Medulla oblongata (tissue), 1 donor: ENCODE measurements at regions not wholly inside any gene's neighbourhood (a gene's known extent, or its start where the extent isn't known, plus 50 kb on each side); places are given as distances from the start of the nearest gene placed in this dataset.
"Not testable (repeated sequence)": the region's sequence is repeated elsewhere in the genome, so short reads cannot be mapped to it uniquely, and the experiment has no call there.

Source experiments
- DNase-seq: peaks from one replicate; pipeline ENCODE4 v3.0.0-alpha.2; 2015; ENCODE audit errors: extremely low spot score

DNA sequence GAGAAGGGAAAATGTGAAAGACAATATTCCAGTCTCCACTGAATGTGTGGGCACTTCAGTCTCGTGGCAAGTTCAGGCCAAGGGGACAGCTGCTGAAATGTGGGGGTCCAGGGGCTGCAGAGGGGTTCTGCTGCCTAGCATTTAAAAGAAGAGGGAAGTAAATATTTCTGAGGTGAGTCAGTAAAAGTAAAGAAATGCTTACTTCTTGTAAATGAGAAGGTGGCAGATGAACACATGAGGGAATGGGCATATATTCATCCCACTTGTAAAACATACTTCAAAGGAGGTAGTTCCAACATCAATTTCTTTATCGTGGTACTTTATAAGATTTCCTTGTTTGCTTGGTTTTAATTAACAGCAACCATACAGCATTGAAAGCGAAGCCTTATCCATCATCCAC, 63.1 kb upstream of the HIVEP3 start:
- DNase-seq: no peak

DNA sequence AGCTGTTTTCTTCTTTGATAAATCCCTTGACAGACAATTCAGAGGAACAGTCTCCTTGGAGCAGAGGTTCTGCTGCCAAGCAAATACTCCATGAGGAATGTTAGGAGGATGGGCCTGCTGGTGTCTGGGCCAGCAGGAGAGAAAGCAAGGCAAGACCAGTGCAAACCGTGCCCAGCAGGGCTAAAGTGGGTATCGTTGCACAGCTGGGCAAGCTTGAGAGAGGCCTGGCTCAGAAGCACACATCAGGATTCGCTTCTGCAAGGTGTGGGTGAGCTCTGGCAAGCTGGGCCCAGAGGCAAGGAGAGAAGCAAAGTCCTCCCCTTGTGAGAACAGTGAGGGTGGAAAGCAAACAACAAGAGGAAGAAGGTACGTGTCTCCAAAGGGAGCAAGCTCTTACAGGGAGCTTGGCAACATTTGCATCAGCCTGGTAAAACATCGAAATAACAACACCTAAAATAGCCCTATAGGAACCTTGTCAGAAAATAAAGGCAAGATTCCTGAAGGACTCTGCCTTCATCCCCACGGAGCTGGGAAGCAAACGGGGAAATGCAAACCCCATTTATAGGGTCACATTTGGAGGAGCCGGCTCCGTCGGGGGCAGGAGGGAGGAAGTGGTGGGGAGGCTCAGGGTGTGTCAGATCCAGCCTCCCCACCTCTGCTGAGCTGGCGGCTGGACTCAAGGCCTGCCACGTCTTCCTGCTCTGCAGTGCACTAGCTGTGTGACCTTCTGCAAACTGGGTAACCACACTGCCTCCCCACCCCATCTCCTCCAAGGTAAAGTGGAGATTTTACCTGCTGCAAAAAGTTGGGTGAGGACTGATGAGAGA, 62.3 kb upstream of the HIVEP3 start:
- DNase-seq: no peak

DNA sequence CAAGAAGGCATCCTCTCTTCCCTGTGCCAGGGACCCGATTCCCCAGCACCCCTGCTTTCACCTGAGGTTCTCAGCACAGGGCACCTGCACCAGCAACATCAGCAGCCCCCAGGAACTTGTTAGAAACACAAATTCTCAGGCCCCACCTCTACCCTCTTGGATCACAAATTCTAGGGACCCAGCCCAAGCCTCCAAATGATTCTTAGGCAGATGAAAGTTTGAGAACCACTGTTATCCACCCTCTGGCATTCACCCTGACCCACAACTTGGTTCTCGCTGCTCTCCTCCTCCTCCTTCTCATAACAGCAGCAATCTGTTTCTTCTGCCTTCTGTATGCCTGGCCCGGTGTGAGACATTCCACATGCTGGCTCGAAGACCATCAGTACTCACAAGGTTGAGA, 60.3 kb upstream of the HIVEP3 start:
- no peak for DNase-seq

DNA sequence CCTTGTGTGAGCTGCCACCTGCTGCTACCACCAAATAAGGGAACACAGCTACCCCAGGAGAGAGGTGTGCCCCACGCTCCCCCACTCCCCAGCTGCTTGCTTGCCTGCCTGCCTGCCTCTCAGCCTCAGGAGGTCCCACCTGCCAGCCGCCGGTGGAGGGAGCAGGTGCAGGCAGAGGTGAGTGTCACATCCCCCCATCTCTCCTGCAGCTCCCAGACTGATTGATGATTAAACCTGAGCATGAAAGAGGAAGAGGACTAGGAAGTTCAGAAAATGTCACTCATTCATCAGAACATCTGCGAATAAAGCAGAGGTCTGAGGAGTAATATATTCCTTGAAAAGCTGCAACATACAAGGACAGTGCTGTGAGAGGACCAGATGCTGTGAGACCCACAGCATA, 58.6 kb upstream of the HIVEP3 start:
- no peak for DNase-seq

DNA sequence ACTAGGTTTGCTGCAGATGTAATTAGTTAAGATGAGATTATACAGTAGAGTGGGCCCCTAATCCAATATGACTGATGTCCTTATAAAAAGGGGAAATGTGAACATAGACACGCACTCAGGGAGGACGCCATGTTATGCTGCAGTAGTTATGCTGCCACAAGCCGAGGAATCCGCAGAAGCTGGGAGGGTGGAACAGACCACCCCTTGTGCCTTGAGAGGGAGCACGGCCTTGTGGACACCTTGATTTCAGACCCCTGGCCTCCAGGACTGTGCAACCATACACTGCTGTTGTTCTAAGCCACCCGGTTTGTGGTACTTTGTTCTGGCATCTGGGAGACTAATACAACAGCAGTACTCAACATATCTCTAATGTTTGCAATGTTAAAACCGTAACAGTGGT, 57.9 kb upstream of the HIVEP3 start:
- no peak for DNase-seq

DNA sequence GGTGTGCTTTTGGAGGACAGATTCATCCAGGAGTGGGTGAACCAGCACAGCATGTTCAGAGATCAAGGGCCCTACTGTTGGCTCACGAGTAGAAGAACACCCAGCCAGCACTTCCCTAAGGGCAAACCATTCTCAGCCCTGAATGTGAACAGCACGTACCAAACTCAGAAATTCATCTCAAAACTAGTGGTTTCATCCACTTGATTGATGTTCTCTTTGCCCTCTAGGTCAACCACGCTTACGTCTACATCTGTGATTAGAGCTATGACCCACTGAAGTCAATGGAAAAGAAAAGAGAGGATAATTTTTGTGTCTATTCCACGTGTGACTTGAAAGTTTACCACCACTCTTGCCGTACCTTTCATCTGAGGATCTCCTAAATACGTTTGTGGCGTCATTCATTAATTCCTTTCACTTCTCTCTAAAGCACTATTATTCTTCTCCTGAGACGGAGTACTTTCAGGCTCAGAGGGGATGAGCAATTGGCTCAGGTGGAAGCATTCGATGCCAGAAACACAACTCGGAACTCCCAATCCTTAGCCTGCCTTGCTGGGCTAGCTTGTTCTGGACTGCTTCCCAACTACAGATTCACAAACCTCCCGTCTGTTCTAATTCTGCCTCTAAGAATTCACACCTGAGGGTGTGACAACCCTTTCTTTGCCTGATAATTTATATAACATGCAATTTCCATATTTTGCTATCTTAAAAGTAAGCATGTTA, 57.3 kb upstream of the HIVEP3 start:
- DNase-seq: no peak

DNA sequence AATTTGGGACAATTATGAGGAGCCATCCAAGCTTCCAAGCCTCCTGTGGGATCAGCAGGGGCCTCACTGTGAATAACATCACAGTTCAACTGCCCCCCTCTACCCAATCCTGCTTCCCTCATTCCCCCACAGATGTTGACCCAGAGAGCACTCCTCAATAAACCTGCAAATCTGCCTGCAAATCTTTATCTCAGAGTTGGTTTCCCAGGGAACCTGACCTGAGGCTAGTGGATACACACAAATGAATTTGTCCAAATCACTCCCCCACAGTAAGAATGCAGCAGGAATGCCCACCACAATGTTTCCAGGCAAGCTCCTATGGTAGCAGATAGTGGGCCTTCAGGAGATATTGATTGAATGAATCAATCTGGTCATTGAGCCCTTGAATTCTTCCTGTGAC, 56.4 kb upstream of the HIVEP3 start:
- no peak for DNase-seq

DNA sequence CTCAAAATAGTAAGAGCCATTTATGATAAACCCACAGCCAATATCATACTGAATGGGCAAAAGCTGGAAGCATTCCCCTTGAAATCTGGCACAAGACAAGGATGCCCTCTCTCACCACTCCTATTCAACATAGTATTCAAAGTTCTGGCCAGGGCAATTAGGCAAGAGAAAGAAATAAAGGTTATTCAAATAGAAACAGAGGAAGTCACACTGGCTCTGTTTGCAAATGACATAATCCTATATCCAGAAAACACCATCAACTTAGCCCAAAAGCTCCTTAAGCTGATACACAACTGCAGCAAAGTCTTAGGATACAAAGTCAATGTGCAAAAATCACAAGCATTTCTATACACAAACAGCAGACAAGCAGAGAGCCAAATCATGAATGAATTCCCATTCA, 49.8 kb upstream of the HIVEP3 start:
- DNase-seq: not testable (repeated sequence)
